NCI-H524 (cell line): ENCODE measurements at regions not wholly inside any gene's neighbourhood (a gene's known extent, or its start where the extent isn't known, plus 50 kb on each side); places are given as distances from the start of the nearest gene placed in this dataset.
"Not testable (repeated sequence)": the region's sequence is repeated elsewhere in the genome, so short reads cannot be mapped to it uniquely, and the experiment has no call there.

Experiments
- DNase-seq, 2 experiments: peaks; one replicate each; lab custom pipeline; 2025; lab: John Stamatoyannopoulos, UW

DNA sequence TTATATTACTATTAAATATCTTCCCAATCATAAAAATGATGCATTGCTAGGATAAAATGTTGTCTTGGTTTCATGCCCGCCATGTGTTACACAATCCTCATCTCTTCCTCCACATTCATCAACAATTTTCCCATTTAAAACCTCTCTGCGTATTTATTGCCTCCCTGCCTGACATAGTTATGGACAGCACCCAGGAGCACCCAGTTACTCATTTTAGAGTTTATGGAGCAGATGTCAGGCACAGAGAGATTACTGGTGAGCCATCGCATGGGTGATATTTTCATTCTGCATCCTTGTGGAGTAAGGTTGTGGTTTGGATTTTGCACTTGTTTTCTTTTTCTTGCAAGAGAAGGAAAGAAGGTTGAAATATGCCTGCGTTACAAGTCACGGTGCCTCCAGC, 116.7 kb upstream of the NPAS2 start:
- DNase-seq, result no peak

DNA sequence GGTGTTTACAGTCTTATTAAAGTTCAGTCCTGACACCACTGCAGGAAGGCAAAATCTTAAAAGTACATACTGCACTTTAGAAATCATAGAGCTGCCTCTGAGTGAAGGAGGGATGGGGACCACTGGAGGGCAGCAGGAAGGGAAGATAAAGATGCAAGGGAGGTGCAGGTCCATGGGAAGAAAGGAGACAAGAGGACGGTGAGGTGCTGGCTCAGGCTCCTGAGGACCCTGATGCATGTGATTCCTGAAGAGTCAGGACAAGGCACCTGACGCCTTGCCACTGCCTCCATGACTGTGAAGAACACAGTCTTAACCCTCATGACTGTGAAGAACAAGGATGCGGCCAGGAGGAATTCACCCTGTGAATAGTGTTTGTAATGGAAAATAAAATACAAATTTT, 116.2 kb upstream of the NPAS2 start:
- no peak for DNase-seq

DNA sequence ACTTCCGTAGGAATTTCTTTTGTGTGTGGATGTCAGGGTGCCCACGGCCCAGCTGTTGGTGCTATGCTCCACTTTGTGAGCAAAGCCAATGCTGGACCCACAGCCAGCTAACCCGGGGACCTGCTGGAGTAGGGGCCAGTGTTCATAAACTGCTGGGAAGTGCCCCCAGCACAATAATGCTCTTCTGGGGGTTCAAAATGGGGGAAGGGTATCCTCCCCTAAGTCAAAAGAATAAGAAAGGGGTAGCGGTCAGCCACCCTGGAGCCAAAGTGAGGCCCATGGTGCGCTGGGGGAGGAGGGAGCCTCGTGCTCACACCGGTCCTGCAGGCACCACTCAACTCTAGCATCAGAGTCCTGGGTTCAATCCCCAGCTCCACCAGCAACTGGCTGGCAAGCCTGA, 115.8 kb upstream of the NPAS2 start:
- no peak for DNase-seq

DNA sequence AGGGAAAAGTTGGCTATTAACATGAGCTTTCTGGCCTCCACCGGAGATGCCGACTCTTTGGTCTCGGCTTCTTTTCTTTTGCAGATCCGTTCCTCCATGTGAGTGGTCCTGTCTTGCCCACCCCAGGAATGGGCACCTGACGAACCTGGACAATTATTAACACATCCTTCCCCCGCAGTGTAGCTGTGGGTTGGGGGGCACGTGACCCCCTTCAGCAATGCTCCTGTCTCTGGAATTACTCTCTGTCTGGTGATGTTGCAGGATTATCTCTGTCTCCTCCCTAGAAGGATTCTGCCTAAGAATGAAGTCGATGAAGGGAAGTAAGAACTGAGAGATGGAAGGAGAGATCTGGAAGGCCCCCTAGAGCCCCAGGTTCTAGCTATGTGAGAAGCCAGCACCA, 115.2 kb upstream of the NPAS2 start:
- no peak for DNase-seq

DNA sequence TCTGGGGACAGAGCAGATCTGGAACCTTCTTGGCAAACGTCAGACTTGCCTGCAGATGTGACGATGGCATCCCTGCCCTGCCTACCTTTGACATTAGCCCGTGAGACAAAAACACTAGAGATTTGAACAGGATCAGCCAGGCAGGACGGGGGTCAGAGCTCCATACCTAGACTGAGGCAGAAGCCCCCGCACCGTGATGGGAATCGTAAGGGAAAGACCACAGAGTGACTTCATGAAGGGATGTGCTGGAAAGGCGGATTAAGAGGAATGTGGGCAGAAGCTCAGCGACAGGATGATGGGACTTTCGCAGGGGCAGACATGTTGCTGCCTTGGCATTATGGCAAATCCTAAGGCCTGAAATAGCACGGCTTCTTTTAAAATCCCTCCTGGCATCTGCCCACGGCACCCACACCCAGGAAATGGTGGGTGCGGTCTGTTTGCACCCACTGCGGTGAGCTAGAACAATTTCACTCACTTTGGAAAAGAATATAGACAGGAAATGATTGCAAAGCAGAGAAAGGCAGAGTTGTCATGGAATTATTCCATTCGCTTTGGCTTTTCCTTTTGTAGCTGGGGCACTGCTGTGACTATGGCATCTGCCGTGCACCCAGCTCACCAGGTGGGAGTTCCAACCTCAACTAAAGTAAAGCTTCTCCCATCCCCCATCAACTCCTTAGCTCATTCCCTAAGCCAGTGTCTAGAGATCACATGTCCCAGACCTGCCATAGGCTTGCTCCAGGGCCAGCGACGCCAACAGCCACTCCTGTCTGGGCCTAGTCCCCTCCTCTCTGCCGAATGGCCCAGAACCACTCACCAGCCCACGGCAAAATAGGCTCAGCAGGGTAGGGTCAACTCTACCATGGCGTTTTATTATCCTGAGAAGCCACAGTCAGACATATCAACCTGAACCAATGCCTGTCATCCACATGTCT, 112.7 kb upstream of the NPAS2 start:
- DNase-seq, result no peak

DNA sequence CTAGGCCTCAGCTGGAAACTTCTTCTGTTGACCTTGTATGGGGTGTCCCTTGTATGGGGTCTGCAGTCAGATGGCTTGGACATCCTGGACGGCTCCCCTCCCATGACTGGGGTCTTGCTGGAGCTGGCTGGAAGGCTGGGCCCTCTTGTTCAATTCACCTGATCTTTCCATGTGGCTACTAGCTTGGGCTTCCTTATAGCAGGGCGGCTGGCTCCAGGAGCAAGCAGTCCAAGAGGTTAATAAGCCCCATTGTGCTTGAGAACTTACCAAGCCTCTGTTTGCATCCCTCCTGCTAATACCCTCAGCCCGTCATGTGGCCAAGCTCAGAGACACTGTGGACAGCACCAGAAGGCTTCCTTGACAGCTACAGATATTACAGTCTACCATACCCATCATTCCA, 111.6 kb upstream of the NPAS2 start:
- no peak for DNase-seq

DNA sequence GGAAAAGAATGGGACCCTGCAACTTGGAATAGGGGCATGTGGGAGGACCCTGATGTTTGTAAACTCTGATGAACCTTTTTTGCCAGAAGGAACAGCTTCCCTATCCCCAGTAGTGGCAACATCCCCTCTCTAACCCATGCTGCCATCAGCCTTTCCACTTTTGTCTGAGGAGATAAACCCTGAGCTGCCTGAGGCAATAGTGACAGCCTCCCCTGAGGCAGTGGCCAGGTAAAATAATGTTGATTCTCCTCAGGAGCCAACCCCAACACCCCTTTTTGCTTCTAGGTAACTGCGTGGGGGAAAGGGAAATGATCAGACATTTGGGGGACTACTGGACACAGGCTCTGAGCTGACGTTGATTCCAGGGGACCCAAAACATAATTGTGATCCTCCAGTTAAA, 106.8 kb upstream of the NPAS2 start:
- no peak for DNase-seq

DNA sequence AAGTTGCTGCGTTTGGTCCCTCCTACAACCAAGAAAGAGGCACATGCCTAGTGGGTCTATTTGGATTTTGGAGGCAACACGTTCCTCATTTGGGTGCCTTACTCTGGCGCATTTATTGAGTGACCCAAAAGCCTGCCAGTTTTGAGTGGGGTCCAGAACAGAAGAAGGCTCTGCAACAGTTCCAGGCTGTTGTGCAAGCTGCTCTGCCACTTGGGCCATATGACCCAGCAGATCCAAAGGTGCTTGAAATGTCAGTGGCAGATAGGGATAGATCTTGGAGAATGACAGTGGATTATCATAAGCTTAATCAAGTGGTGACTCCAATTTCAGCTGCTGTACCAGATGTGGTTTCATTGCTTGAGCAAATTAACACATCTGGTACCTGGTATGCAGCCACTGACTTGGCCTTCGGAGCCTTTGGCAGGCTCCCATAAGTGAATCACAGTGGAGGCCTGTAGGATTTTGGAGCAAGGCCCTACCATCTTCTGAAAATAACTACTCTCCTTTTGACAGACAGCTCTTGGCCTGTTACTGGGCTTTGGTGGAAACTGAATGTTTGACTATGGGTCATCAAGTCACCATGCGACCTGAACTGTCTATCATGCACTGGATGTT, 105.4 kb upstream of the NPAS2 start:
- DNase-seq, result peak; percentile 70 to 90

DNA sequence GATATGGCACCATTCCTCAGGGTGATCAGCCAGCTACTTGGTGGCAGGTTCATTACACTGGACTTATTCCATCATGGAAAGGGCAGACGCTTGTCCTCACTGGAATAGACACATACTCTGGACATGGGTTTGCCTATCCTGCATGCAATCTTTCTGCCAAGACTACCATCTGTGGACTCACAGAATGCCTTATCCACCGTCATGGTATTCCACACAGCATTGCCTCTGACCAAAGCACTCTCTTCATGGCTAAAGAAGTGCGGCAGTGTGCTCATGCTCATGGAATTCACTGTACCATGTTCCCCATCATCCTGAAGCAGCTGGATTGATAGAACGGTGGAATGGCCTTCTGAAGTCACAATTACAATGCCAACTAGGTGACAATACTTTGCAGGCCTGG, 104.1 kb upstream of the NPAS2 start:
- DNase-seq, result not testable (repeated sequence)

DNA sequence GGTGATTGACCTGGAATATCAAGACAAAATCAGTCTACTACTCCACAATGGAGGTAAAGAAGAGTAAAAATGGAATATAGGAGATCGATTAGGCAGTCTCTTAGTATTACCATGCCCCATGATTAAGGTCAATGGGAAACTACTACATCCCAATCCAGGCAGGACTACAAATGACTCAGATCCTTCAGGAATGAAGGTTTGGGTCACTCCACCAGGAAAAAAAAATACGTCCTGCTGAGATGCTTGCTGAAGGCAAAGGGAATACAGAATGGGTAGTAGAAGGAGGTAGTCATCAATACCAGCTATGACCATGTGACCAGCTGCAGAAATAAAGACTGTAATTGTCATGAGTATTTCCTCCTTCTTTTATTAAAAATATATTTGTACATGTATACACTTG, 103.4 kb upstream of the NPAS2 start:
- no peak for DNase-seq

DNA sequence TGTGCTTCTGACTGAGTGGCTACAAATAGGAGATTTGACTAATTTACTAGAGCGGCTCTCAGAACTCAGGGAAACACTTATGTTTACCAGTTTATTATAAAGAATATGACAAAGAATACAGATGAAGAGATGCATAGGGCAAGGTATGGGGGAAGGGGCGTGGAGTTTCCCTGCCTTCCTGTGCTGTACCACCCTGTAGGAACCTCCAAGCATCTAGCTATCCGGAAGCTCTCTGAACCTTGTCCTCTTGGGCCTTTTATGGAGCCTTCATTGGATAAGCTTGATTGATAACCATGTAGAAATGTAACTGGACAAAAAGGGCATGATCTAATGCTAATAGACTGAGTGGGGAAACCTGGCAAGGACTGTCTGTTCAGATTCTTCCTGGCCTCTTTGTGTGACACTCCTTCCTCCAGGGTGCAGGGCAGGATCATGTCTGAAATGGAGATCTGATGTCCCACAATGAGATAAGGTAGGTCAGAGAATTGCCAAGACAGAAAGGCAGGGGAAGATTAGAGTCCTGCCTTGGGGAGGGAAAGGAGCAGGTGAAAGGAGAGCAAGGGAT, 101.8 kb upstream of the NPAS2 start:
- no peak for DNase-seq

DNA sequence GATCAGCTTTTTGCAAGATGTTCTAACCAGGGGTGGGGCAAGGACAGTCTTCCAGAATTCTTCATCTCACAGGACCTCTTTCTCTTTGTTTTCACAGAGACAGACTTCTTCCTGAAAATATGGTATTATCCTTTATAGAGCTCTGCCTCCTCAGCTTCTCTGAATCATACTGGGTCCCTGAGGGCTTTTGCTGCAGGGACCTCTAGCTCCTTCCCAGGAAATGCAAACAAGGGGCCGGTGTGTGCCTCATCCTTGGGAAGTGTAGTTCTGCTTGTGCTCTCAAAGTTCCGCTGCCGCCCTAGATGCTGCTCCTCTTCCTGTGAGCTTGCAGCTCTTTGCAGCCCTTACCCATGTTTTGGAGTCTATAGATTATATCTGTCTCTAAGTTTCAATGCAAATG, 99.5 kb upstream of the NPAS2 start:
- no peak for DNase-seq

DNA sequence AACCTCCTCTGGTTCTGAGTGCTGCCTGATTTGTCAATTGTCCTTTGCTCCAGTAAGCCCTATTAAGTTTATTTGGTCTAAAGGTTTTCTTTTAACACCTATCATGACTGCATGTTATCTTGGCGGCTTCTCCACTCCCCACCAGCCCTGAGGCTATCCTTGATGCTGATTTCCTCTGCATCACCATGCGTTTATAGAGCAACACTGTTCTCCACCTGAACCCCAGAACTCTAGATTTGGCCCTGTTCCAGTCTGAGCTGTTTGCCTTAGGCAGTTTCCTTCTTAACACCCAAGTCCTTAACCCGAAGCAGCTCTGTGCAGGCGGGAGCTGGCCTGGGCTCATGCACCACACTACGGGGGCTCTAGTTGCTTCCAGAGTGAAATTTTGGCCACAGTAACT, 98.2 kb upstream of the NPAS2 start:
- DNase-seq, result no peak

DNA sequence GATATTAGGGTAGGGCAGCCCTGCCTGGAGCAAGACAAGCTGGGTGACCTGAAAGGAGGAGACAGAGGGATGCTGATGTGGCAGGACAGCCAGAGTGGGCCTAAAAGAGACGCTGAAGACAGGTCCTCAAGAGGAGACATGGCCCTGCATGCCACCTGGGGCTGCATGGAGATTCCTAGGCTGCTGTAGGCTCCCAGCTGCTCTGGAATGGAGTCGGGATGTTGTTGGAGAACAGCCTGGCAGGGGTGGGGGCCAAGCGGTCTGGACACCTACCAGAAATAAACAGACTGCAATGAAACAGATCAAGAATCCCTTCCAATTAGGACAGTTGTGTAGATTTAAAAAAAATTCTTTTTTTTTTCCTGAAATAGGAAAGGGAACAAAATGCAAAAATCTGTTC, 97.8 kb upstream of the NPAS2 start:
- DNase-seq, result no peak

DNA sequence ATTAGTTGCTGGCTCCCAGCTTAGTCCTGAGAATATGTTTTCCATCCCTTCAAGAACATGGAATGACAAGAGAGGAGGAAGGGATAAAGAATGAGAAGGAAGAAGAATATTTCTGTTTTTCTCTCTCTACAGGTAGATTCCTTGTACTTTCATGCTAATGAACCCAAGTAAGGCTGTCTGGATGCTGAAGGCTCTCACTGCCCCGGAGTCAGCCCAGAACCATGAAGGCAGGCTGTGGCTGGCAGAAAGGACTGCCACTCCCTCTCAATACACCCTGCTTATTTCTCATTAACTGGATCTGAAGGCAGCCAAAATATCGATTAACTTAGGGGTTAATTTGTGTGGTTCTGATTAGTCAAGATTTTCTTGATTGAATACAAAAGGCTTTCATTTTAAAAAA, 93.1 kb upstream of the NPAS2 start:
- DNase-seq, result no peak

DNA sequence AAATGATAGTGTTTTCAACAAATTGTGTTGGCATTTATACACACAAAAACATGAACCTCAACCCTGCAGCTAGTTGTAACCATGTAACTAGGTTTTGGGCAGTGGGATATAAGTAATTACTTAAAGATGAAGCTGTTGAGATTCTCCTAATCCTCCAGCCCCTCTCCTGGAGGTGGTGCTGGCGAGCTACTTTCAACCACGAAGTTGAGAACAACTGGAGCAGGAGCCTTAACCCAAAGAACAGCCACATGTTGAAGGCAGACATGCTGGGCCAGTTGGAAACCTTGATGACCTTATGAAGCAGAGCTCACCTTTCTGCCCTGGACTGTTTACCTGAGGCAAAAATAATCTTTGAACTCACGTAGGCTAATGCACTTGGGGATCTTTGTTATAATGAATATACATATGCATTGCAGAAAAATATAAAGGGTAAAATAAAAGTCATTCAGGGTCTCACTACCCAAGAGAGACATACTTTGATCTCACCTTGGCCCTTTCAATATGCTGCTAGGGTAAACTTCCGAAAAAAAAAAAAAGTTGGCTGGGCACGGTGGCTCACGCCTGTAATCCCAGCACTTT, 89.6 kb upstream of the NPAS2 start:
- peak; percentile 23 to 65 for DNase-seq

DNA sequence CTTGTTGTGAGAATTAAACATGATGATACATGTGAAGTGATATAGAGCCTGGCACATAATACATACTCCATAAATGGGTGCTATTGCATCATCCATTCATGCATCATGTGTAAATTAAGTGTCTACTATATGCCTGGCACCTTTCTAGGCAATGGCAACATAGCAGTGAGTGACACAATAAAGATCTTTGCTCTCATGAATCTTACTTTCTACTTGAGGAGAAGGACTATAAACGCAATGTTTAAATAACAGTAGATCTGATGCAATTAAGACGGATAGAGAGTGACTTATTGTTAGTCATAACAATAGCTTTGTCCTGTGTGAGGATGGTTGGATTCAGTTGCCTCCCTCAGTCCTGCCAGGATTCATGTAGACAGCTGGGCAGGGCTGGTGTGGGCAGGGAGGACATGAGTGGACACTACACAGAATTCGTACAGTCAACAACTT, 88.4 kb upstream of the NPAS2 start:
- no peak for DNase-seq

DNA sequence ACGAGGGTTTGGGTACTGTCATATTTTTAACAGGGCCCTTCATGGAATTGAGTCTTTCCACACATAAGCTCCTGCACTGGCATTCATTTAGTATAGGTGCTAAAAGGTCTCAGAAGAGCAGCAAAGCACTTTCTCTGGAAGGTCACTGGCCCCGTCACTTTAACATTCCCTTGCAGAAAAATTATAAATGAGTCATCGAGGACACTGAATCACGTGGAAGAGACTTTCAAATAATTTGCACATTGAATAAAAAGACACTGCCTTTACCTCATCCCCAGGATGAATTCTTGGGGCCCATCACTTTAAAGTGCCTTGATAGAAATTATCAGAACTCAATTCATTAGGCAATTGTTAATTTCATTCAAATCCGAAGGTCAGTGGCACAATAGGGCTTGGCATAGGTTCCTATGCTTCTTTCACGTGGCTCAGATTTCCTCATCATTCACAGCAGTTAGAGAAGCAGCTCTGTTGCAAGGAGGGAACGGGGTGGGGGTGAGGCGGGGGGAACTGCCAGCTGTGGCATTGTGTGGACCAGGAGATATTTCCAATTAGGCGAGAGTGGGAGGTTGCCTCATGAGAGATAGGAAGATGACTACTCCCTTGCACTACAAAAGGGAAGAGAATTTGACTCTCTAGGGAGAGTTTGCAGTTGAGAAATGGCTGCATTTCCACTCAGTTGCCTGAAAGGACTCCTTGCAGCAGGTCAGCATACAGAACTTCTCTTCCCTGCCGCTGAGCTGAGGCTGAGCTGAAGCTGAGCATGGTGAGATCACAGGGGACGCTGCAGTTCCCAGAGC, 86.3 kb upstream of the NPAS2 start:
- DNase-seq, result no peak

DNA sequence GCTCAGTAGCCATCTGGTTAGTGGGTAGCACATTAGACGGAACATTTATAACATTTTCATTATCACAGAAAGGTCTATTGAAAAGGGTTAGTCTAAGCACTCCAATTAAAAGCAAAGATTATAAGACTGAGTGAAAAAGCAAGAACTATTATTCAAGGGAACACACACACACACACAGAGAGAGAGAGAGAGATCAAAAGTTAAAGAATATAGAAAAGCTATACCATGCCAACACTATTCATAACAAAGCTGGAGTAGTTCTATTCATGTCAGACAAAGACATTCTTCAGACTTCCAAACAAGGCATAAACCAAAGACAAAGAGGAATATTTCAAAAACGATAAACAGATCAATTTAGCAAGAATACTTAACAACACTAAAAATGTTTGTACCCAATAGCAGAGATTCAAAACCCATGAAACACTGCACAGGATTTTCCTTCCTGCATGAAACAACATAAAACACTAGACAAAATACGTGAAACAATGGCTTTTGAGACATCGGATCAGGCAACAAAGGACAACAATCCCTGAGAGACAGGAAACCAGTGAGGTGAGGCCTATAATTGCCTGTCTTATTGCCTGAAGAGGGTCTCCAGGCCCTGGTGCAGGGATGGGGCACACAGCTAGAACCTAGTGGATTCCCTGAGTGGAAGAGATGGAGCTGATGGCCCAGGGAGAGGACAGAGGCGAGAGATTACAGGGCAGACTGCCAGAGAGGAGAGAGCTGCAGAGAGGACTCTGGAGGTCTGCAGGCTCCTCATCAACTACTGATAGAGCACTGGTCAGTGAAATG, 83.6 kb upstream of the NPAS2 start:
- no peak for DNase-seq

DNA sequence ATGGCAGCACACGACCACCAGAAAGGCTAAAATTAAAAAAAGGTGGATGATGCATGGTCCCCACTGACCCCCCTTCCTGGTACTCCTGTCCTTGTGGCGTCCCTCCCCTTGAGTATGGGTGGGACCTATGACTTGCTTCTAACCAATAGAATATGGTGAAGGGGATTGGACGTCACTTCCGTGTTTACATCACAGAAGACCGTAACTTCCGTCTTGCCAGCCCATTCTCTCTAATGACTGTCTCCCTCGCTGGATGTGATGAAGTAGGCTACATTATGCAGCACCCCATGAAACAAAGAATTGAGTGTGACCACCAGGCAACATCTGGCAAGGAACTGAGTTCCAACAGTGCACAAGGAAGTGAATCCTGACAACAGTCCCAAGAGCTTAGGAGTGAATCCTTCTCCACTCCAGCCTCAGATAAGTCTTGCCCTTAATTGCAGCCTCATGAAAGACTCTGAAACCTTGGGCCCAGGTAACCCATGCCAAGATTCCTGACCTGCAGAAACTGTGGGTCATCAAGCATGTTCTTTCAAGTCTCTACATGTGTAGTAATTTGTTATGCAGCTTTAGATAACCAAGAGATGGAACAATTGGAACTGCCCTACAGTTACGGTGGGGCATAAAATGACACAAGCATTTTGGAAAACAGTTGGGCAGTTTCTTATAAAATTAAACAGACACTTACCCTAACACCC, 80.1 kb upstream of the NPAS2 start:
- DNase-seq, result no peak

DNA sequence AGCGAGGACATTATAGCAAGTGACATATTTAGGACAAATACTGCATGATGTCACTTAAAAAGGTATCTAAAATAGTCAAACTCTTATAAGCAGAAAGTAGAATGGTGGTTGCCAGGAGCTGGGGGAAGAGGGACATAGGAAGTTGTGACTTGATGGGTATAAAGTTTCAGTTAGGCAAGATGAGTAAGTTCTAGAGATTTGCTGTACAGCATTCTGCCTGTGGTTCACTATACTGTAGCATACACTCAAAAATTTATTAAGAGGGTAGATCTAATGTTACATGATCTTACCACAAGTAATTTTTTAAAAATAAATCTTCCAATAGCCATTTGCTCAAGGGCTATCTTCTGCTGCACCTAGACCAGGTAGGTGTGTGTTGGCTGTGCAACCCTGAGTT, 78.1 kb upstream of the NPAS2 start:
- DNase-seq, result no peak
